ENCODE measurements at regions not wholly inside any gene's neighbourhood (a gene's known extent, or its start where the extent isn't known, plus 50 kb on each side); places are given as distances from the start of the nearest gene placed in this dataset.

DNA sequence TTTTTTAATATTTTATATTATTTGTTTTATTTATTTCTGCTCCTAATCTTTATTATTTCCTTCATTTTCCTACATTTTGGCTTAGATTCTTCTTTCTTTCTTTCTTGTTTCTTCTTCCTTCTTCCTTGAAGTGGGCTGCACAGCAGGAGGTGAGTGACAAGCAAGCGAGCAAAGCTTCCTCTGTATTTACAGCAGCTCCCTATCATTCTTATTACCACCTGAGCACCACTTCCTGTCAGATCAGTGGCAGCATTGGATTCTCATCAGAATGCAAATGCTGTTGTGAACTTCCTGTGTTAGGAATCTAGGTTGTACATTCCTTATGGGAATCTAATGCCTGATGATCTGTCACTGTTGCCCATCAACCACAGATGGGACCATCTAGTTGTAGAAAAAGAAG, 784.9 kb upstream of the LUZP2 start:
- no peaks in the 10 kb centered on the region for H3K27me3 ChIP-seq (ENCODE audit: control insufficient read depth, extremely low read depth, insufficient read depth, low read length)
- FAIRE-seq (no peak), DNase-seq (ENCODE audit: low read depth, low spot score) (no peak)
- H3K4me1 ChIP-seq (ENCODE audit: control insufficient read depth, extremely low read depth, insufficient read depth, low read length): no peaks in the 10 kb centered on the region
- no peak overlapping the region for H3K4me2 ChIP-seq (ENCODE audit: control insufficient read depth, extremely low read depth, insufficient read depth, low read depth, low read length)
- H3K9me3 ChIP-seq (ENCODE audit: control insufficient read depth, low read depth, low read length): no peaks in the 10 kb centered on the region
- TF ChIP-seq, protein P1, sequence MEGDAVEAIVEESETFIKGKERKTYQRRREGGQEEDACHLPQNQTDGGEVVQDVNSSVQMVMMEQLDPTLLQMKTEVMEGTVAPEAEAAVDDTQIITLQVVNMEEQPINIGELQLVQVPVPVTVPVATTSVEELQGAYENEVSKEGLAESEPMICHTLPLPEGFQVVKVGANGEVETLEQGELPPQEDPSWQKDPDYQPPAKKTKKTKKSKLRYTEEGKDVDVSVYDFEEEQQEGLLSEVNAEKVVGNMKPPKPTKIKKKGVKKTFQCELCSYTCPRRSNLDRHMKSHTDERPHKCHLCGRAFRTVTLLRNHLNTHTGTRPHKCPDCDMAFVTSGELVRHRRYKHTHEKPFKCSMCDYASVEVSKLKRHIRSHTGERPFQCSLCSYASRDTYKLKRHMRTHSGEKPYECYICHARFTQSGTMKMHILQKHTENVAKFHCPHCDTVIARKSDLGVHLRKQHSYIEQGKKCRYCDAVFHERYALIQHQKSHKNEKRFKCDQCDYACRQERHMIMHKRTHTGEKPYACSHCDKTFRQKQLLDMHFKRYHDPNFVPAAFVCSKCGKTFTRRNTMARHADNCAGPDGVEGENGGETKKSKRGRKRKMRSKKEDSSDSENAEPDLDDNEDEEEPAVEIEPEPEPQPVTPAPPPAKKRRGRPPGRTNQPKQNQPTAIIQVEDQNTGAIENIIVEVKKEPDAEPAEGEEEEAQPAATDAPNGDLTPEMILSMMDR (optimal IDR thresholded peaks at IDR 0.05 in 1 of 3, IDR thresholded peaks at IDR 0.05 in 1 of 3, conservative IDR thresholded peaks at IDR 0.05 in 1 of 3; ENCODE audit: extremely low read depth in 1 of 3, insufficient read depth in 2 of 3, low read length in 3 of 3): no peak
- no peak for TF ChIP-seq EZH2 (IDR thresholded peaks at IDR 0.05; ENCODE audit: low read length)
- no peaks in the 10 kb centered on the region for H3K9me1 ChIP-seq (ENCODE audit: control insufficient read depth, extremely low read depth, insufficient read depth, low read length)
- no peak overlapping the region for H3K9ac ChIP-seq (ENCODE audit: control insufficient read depth, extremely low read depth, insufficient read depth, low read length)
- H3K27ac ChIP-seq (ENCODE audit: control insufficient read depth, insufficient read depth, low read length): no peak overlapping the region
- no peak overlapping the region for H2AFZ ChIP-seq (ENCODE audit: control insufficient read depth, low read length)
- dilution Hi-C loops (cut with MboI; ENCODE audit: extremely low pct_ligation_motif_present, low sequenced_read_pairs): no loop called here
- H3K79me2 ChIP-seq (ENCODE audit: control insufficient read depth, insufficient read depth, low read length): no peaks in the 10 kb centered on the region
- no peak overlapping the region for H3K4me3 ChIP-seq (ENCODE audit: control insufficient read depth in 2 of 3, extremely low read depth in 1 of 3, insufficient read depth in 2 of 3, low read depth in 1 of 3, low read length in 3 of 3)
- no peaks in the 10 kb centered on the region for H3K36me3 ChIP-seq (ENCODE audit: control insufficient read depth in 2 of 2, extremely low read depth in 1 of 2, insufficient read depth in 2 of 2, low read length in 2 of 2)
- H4K20me1 ChIP-seq (ENCODE audit: control insufficient read depth, extremely low read depth, insufficient read depth, low read length): no peaks in the 10 kb centered on the region

- DNase-seq (ENCODE audit: low read depth, low spot score): no peak
- TF ChIP-seq, protein P1 (optimal IDR thresholded peaks at IDR 0.05 in 1 of 3, IDR thresholded peaks at IDR 0.05 in 1 of 3, conservative IDR thresholded peaks at IDR 0.05 in 1 of 3; ENCODE audit: extremely low read depth in 1 of 3, insufficient read depth in 2 of 3, low read length in 3 of 3): no peak
- no peak for TF ChIP-seq EZH2 (IDR thresholded peaks at IDR 0.05; ENCODE audit: low read length)
- no peaks in the 10 kb centered on the region for H3K79me2 ChIP-seq (ENCODE audit: control insufficient read depth, insufficient read depth, low read length)
- H3K9me3 ChIP-seq (ENCODE audit: control insufficient read depth, low read depth, low read length): peaks cover 2% of the 10 kb centered on the region
- H2AFZ ChIP-seq (ENCODE audit: control insufficient read depth, low read length): no peak overlapping the region
- dilution Hi-C loops (cut with MboI; ENCODE audit: extremely low pct_ligation_motif_present, low sequenced_read_pairs): no loop called here
- no peak overlapping the region for H3K4me3 ChIP-seq (ENCODE audit: control insufficient read depth in 2 of 3, extremely low read depth in 1 of 3, insufficient read depth in 2 of 3, low read depth in 1 of 3, low read length in 3 of 3)
- no peaks in the 10 kb centered on the region for H3K9me1 ChIP-seq (ENCODE audit: control insufficient read depth, extremely low read depth, insufficient read depth, low read length)
- no peaks in the 10 kb centered on the region for H4K20me1 ChIP-seq (ENCODE audit: control insufficient read depth, extremely low read depth, insufficient read depth, low read length)
- no peak for FAIRE-seq
- H3K27ac ChIP-seq (ENCODE audit: control insufficient read depth, insufficient read depth, low read length): no peak overlapping the region
- H3K4me2 ChIP-seq (ENCODE audit: control insufficient read depth, extremely low read depth, insufficient read depth, low read depth, low read length): no peak overlapping the region
- no peaks in the 10 kb centered on the region for H3K36me3 ChIP-seq (ENCODE audit: control insufficient read depth in 2 of 2, extremely low read depth in 1 of 2, insufficient read depth in 2 of 2, low read length in 2 of 2)
- no peak overlapping the region for H3K9ac ChIP-seq (ENCODE audit: control insufficient read depth, extremely low read depth, insufficient read depth, low read length)
- no peaks in the 10 kb centered on the region for H3K27me3 ChIP-seq (ENCODE audit: control insufficient read depth, extremely low read depth, insufficient read depth, low read length)
- H3K4me1 ChIP-seq (ENCODE audit: control insufficient read depth, extremely low read depth, insufficient read depth, low read length): no peaks in the 10 kb centered on the region
Measured at GRCh38 chr11:23719016-23719415, 777.8 kb upstream of the LUZP2 start.
